ENCODE measurements at regions not wholly inside any gene's neighbourhood (a gene's known extent, or its start where the extent isn't known, plus 50 kb on each side); places are given as distances from the start of the nearest gene placed in this dataset.

DNA sequence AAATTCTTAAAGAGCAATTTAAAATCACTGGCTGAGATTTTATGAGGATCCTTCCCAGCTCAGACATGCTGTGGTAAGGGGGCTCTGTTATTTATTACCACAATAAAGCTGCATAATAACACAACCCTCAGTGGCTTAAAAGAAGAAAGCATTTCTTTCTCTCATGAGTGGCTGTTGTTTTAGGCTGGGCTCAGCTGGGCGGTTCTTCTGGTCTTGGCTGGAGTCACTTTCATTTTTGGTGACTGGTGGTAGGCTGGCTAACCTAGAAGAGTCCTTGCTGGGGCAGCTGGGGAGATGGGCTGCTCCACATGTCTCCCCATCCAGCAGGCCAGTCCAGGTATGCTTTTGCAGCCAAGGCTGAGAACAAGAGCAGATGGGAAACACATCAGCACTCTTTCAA is 113.0 kb upstream of the MSX1 start:
- TF ChIP-seq, protein P1, sequence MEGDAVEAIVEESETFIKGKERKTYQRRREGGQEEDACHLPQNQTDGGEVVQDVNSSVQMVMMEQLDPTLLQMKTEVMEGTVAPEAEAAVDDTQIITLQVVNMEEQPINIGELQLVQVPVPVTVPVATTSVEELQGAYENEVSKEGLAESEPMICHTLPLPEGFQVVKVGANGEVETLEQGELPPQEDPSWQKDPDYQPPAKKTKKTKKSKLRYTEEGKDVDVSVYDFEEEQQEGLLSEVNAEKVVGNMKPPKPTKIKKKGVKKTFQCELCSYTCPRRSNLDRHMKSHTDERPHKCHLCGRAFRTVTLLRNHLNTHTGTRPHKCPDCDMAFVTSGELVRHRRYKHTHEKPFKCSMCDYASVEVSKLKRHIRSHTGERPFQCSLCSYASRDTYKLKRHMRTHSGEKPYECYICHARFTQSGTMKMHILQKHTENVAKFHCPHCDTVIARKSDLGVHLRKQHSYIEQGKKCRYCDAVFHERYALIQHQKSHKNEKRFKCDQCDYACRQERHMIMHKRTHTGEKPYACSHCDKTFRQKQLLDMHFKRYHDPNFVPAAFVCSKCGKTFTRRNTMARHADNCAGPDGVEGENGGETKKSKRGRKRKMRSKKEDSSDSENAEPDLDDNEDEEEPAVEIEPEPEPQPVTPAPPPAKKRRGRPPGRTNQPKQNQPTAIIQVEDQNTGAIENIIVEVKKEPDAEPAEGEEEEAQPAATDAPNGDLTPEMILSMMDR (IDR thresholded peaks at IDR 0.05), result no peak
- no peak for TF ChIP-seq POLR2A (IDR thresholded peaks at IDR 0.05)

Measured in esophagus squamous epithelium (tissue), 4 donors.